Non-pigmented ciliary epithelial cell (primary cell): ENCODE measurements at regions not wholly inside any gene's neighbourhood (a gene's known extent, or its start where the extent isn't known, plus 50 kb on each side); places are given as distances from the start of the nearest gene placed in this dataset.

Experiments
- DNase-seq: peaks from one replicate; pipeline ENCODE4 v3.0.0-alpha.2; 2010; ENCODE audit warnings: low read depth

DNA sequence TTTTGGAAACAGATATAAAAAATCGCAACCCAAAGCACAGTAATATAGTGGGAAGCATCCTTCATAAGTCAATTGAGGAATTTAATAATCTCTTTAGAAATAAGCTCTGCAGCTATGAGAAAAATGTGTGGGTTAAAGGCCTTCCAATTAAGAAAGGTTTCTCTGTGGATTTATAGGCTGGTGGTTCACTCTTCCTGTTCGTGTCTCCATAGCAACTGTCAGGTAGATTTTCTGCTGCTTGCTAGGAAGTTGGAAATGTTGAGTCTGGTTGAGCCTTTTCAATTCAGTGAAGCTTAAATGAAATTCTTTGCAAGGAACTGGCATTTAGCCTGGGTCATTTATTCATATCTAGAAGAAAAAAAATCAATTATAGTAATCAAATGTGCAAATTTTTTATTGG, 652.8 kb upstream of the CELF2 start:
- no peak for DNase-seq

- no peak for DNase-seq
Measured at GRCh38 chr10:10365676-10366075, 652.0 kb upstream of the CELF2 start.

DNA sequence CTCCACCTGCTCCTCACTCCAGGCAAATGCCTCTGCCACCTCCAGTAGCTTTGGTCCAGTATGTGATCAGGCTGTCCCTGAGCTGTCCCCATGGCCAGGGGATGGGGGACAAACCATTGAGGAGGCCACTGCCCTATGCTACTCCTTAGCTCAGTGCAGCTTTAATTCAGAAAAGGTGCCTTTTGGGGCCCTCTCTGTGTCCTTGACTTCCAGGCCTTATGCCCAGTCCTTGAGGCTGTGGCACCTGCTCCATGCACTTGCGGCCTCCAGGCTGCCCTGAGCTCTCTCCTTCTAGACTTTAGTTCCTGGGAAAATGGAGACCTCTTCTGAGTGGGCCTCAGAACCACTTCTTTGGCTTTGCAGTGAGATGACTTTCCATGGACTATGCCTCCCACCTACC, 650.8 kb upstream of the CELF2 start:
- DNase-seq = no peak

DNA sequence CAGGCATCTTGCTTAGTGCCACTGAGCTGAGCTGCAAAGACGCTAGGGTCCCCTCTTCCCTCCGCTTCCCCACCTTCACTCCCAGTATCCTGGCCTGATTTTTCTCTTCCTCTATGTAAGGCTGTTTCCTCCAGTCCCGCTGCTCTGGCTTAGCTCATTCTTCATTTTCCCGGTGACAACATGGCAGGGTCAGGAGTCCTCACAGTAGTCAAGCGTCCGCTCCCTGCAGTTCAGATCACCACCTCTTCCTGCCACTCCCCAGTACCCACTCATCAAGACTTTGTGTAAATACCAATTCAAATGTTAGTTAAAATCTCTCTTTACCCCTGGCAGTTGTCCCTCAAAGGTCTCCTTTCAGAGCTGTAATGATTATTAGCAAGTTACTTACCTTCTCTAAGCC, 650.4 kb upstream of the CELF2 start:
- DNase-seq = no peak

GRCh38 chr10:10368951-10369576, 648.6 kb upstream of the CELF2 start:
- DNase-seq = no peak

DNA sequence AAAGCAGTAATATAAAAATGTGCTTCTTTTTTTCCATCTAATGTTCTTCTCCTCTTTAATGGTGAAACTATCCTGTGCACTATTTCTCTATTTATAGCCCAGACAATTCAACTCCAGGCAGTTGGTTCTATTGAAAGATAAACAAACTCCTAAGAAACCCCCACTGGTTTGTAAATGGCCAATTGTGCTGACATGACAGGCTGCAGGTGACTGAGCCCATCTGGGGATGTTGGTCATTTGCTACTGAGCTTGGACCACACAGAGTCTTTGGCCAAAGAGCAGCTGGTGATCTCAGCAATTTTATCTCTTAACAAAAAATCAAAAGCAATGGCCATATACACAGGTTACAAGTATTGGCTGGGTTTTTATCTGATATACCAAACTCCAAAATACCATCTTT, 631.8 kb upstream of the CELF2 start:
- no peak for DNase-seq

DNA sequence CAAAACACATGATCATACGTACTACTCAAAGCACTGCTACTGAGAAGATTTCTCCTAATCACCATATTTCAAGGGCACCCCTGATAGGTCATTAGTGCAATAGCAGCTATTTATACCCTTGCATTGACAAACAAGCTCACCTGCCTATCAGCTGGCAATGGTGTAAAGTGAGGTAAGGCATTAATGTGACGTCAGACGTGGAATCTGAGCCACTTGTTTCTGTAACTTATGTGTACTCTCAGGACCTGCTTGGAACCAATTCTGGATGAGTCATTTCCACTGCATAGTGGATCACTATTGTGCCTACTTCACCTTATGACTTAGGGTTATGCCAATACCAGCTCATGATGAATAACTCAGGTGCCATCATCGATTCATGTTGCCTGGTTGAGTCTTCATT, 628.5 kb upstream of the CELF2 start:
- no peak for DNase-seq

GRCh38 chr10:10392511-10392910, 625.2 kb upstream of the CELF2 start:
- no peak for DNase-seq

- DNase-seq = no peak
Measured at GRCh38 chr10:10394933-10395658, 622.6 kb upstream of the CELF2 start.

- no peak for DNase-seq
Measured at GRCh38 chr10:10396601-10397000, 621.1 kb upstream of the CELF2 start.

GRCh38 chr10:10397906-10398305, 619.8 kb upstream of the CELF2 start:
- DNase-seq = no peak

DNA sequence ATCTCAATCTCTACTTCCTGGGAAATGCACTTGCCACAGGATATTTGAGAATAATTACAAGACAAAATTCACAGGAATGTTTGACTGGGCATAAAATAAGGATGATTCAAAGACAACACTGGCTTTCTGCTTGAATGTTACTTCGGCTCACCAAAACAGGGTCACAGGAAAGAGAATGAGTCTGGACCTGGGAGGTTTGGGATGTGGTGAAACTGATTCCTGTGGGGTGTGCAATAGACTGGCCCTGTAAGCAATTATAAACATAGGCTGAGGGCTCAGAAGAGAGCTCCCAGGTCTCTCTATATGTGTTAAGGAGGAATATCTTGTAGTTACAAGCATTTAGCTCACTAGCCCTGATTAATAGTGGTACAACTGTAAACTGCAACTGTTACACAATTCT, 613.9 kb upstream of the CELF2 start:
- DNase-seq = no peak

DNA sequence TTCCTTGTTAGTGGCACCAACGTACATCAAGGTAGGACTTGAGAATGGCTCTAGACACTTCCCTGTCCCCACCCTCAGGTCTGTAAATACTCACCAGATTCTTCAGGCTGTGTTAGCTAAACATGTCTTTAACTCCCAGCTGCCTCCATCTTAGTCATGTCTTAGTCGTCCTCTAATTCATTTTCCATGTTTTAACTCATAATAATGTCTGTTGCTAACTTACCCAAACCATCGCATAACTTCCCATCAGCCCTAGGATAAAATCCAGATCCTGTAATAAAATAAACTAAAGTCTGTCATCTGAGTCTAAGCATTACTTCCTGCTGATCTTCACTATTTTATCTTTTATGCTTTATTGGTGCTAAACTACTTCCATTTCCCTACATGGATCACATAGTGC, 600.0 kb upstream of the CELF2 start:
- no peak for DNase-seq

GRCh38 chr10:10418387-10418786, 599.3 kb upstream of the CELF2 start:
- DNase-seq = no peak

DNA sequence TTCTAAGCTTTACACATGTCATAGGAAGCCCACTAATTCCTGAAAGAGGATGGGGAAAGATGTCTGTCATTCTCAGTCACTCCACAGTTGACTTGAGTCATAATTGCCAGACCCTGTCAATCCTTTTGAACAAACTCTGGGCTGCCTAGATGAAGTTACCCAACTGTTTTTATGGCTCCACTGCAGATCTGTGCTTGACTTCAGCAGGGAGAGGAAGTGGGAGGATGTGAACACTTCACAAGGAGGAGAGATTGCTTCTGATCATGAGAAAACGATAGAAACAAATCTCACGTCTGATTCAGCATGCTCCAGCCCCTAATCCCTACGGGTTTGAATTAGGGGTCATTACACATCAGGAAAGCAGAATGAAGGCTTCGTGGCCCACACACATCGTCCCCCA, 596.6 kb upstream of the CELF2 start:
- no peak for DNase-seq

DNA sequence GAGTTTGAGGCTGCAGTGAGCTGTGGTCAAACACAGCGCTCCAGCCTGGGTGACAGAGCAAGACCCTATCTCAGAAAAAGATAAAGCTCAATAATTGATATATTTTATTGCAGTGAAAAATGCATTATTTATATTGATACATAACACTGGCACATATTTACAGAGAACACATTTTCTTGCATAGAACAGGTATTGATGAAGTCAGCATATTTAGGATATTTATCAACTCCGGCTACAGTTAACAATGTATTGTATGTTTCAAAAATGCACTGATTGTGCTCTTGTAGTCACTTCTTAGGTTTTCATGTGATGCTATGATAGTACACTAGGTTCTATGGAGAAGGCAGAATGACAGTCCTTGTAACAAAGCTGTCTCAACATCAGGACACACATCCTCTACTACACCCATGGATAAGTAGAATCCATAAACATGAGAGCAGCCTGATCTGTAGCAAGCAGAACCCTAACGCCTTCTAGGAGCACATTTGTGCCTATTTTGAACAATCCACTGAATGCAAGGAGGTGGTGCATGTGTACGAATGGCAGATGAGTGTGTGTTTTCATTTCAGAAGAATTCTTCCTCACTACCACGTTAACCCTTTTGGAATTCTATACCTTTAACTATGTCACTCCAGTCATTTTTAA, 586.1 kb upstream of the CELF2 start:
- DNase-seq = no peak

DNA sequence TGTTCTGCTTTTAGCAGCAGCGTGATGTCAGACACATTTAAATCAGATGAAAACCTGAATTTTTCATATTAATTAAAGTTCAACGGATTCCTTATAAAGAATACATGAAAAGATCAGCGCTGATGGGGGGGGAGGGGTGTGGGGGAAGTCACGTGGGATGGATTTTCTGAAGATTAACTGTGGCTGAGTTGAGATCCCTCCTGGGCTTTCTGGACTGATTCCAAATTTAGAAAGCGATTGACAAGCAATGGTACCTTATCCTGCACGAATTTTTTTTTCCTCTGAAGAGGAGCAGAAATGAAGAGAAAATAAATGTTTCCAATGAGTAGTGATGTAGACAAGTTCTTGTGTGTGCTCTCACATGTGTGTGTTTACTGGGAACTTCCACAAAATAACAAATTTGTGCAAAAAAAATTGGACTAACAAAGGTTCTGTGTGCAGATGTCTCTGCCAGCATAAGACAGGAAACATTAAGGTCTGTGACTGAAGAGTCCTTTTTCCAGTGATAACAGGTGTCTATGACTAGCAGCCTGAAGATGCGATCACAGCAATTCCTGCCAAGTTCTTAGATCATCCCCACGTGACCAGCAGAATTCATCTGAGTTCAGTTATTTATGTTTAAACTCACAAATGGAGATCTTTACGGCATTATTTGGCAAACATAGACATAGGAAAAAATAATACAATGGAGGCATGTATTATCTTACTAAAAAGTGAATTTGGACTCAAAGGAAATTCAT, 585.2 kb upstream of the CELF2 start:
- DNase-seq = no peak

GRCh38 chr10:10434312-10434711, 583.4 kb upstream of the CELF2 start:
- DNase-seq = no peak

DNA sequence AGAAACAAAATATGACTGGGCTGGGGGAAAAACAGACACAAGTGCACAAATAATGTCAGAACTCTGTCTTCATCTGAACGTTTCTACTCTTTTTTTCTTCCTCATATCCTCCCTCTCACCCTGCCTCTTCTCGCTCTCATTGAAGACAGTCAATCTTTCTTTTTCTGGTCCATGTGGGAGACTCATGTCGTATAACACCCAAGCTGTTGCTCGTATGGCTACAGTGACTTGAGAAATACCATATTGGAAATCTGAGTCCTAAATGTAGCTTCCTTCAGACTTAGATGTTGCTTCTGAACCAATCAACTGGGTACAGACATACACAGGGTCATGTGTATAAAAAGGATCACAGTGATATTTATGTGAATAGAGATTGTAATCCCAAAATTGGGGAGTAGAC, 579.8 kb upstream of the CELF2 start:
- DNase-seq = no peak

DNA sequence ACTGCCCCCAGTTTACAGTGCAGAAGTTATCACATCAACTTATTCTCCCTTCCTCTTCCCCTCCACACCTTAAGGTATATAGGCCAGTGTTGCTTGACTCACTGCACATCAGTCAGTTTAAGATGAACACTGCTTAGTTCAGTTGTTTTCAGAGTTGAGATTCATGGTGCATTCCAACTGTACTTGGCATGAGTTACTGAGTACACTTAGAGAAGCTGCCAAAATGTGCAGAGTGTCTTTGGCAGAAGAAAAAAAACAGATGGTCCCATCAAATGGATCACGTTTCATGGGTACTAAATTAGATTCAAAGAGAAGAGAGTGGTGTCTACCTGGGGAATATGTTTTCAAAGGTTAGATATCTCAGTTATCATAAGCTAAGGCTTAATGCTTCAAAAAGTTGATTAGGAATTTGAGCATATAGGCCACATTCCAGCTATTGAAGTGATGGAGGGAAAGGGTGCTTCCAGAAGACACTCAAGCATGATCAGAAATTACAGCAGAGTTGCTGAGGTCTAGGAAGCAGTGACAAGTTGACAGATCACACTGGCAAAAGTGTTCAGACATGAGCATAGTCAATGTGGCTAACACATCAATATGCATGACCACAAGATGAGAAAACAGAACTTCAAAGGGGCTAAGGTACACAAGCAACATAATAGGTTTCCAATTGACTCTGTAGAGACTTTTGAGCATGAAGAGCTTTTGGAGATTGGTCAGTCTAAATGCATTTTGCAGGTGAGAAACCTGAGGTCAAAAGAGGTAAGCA, 579.2 kb upstream of the CELF2 start:
- no peak for DNase-seq

- DNase-seq = no peak
Measured at GRCh38 chr10:10456856-10457255, 560.8 kb upstream of the CELF2 start.

DNA sequence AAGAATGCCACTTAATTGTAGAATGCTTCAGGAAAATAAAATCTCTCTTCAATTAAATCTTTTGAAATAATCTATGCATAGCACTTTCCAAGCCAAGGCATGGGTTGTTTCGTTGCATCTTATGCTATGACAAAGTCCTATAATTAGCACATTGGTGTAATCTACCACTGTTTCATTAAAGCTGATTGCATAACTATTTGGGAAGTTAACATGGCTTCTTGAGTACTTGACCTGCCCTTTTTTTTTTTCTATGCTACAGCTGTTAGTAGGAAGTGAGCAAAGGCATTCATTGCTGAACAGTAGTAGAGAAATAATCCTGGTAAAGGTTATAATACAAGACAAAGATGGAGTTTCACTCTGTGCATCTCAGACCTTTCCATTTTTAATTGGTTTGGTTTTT, 557.2 kb upstream of the CELF2 start:
- no peak for DNase-seq
